ENCODE measurements at regions not wholly inside any gene's neighbourhood (a gene's known extent, or its start where the extent isn't known, plus 50 kb on each side); places are given as distances from the start of the nearest gene placed in this dataset.

DNA sequence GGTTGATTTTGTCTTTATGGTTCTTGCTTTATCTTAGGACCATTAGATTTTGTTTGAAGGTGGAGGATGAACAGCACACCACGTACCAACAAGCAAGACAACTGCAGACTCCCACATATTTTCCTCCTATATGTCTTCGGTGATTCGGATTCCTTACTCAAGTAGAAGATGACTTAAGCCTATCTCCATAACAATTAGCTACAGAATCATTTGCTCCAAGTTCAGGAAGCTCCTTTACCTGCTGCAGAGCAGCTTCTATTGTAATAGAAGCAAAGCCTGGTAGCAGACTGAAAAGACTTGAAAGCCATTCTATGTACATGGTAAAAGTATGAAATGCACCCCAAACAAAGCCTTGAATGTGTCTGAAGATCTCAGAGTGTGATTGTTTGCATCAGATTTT lies 229.0 kb downstream of the SOX2 start:
- Mint-ChIP-seq H3K27ac (no peak overlapping the region), H3K27me3 (no peaks in the 10 kb centered on the region), H3K4me1 (no peaks in the 10 kb centered on the region), H3K9me3 (ENCODE audit: insufficient read depth) (no peaks in the 10 kb centered on the region), H3K4me3 (no peak overlapping the region)
- no peaks in the 10 kb centered on the region for H3K27me3 ChIP-seq (replicated peaks in 1 of 4; ENCODE audit: control extremely low read depth in 1 of 4, control insufficient read depth in 3 of 4, insufficient read depth in 4 of 4, low read length in 3 of 4)
- no peaks in the 10 kb centered on the region for H3K36me3 ChIP-seq (replicated peaks in 1 of 2; ENCODE audit: control extremely low read depth in 1 of 2, control insufficient read depth in 1 of 2, extremely low read depth in 1 of 2, insufficient read depth in 2 of 2, low read length in 1 of 2)
- TF ChIP-seq, protein P1, sequence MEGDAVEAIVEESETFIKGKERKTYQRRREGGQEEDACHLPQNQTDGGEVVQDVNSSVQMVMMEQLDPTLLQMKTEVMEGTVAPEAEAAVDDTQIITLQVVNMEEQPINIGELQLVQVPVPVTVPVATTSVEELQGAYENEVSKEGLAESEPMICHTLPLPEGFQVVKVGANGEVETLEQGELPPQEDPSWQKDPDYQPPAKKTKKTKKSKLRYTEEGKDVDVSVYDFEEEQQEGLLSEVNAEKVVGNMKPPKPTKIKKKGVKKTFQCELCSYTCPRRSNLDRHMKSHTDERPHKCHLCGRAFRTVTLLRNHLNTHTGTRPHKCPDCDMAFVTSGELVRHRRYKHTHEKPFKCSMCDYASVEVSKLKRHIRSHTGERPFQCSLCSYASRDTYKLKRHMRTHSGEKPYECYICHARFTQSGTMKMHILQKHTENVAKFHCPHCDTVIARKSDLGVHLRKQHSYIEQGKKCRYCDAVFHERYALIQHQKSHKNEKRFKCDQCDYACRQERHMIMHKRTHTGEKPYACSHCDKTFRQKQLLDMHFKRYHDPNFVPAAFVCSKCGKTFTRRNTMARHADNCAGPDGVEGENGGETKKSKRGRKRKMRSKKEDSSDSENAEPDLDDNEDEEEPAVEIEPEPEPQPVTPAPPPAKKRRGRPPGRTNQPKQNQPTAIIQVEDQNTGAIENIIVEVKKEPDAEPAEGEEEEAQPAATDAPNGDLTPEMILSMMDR (IDR thresholded peaks at IDR 0.05) = no peak
- no peak for TF ChIP-seq EZH2 (IDR thresholded peaks at IDR 0.05; ENCODE audit: borderline replicate concordance, insufficient read depth, low read depth, low read length, poor library complexity, severe bottlenecking)
- no peak overlapping the region for H2AFZ ChIP-seq (ENCODE audit: insufficient read depth, low read depth, low read length, poor library complexity, severe bottlenecking)
- intact Hi-C loops (cut with micrococcal nuclease) = no loop called here
- POLR2A ChIA-PET = no interaction called here
- H3K27ac ChIP-seq (ENCODE audit: low read length in 2 of 2) = no peak overlapping the region
- WGBS (ENCODE audit: insufficient coverage) = no CpG with 5 or more reads among the region's 3 CpGs
- no peak overlapping the region for H3K4me3 ChIP-seq (ENCODE audit: control extremely low read depth in 1 of 5, extremely low read depth in 1 of 5, insufficient read depth in 1 of 5, low read depth in 2 of 5, low read length in 4 of 5)
- no peak overlapping the region for H3K9ac ChIP-seq (ENCODE audit: low read length)
- CTCF ChIA-PET = no interaction called here
- no peaks in the 10 kb centered on the region for H4K20me1 ChIP-seq (ENCODE audit: control insufficient read depth, insufficient read depth, low read length, poor library complexity, severe bottlenecking)
- no peaks in the 10 kb centered on the region for H3K4me1 ChIP-seq (ENCODE audit: control insufficient read depth in 2 of 2, insufficient read depth in 2 of 2, low read length in 2 of 2)
- ATAC-seq (ENCODE audit: low read depth) (no peak), DNase-seq (no peak)
- H3K79me2 ChIP-seq (ENCODE audit: control insufficient read depth, insufficient read depth, low read length) = no peaks in the 10 kb centered on the region
- H3K4me2 ChIP-seq (replicated peaks; ENCODE audit: low read depth, low read length, poor library complexity, severe bottlenecking) = no peak overlapping the region
- no peaks in the 10 kb centered on the region for H3K9me3 ChIP-seq (ENCODE audit: control extremely low read depth in 1 of 3, control insufficient read depth in 2 of 3, insufficient read depth in 1 of 3, low read length in 2 of 3)

DNA sequence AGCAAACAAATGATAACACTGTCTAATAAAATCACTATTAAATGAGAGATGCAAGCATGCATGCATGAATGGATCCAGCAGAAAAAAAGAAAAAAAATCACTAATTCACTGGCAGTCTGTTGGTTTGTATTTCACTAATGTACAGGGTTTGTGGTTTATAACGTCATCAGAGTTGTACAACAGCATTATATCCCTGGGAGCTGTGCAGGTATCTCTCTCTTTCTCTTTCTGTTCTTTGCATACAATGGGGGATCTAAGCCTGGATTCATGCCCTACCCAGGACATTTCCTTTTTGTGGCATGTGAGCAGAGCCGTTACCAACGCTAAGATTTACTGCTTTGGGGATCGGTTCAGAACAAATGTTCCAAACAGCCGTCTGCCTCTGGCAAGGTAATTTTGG lies 229.5 kb downstream of the SOX2 start:
- intact Hi-C loops (cut with micrococcal nuclease) = no loop called here
- no peaks in the 10 kb centered on the region for H3K9me3 Mint-ChIP-seq (ENCODE audit: insufficient read depth)
- H3K36me3 ChIP-seq (replicated peaks in 1 of 2; ENCODE audit: control extremely low read depth in 1 of 2, control insufficient read depth in 1 of 2, extremely low read depth in 1 of 2, insufficient read depth in 2 of 2, low read length in 1 of 2) = no peaks in the 10 kb centered on the region
- ChIA-PET POLR2A (no interaction called here), CTCF (interaction anchor here (0.6 kb wide), 1 partner anchor 9 kb away, joined by 4 read pairs; no protein-coding TSS in a partner anchor)
- H3K27me3 Mint-ChIP-seq = no peaks in the 10 kb centered on the region
- H3K4me2 ChIP-seq (replicated peaks; ENCODE audit: low read depth, low read length, poor library complexity, severe bottlenecking) = no peak overlapping the region
- H2AFZ ChIP-seq (ENCODE audit: insufficient read depth, low read depth, low read length, poor library complexity, severe bottlenecking) = no peak overlapping the region
- no peaks in the 10 kb centered on the region for H4K20me1 ChIP-seq (ENCODE audit: control insufficient read depth, insufficient read depth, low read length, poor library complexity, severe bottlenecking)
- no peak overlapping the region for H3K27ac ChIP-seq (ENCODE audit: low read length in 2 of 2)
- no peak overlapping the region for H3K4me3 Mint-ChIP-seq
- DNase-seq (no peak), ATAC-seq (ENCODE audit: low read depth) (no peak)
- H3K79me2 ChIP-seq (ENCODE audit: control insufficient read depth, insufficient read depth, low read length) = no peaks in the 10 kb centered on the region
- no peak overlapping the region for H3K27ac Mint-ChIP-seq
- H3K27me3 ChIP-seq (replicated peaks in 1 of 4; ENCODE audit: control extremely low read depth in 1 of 4, control insufficient read depth in 3 of 4, insufficient read depth in 4 of 4, low read length in 3 of 4) = no peaks in the 10 kb centered on the region
- no peak overlapping the region for H3K4me3 ChIP-seq (ENCODE audit: control extremely low read depth in 1 of 5, extremely low read depth in 1 of 5, insufficient read depth in 1 of 5, low read depth in 2 of 5, low read length in 4 of 5)
- no peaks in the 10 kb centered on the region for H3K4me1 Mint-ChIP-seq
- no peaks in the 10 kb centered on the region for H3K9me3 ChIP-seq (ENCODE audit: control extremely low read depth in 1 of 3, control insufficient read depth in 2 of 3, insufficient read depth in 1 of 3, low read length in 2 of 3)
- 0% methylated on average over 3 of the region's 5 CpGs for WGBS (ENCODE audit: insufficient coverage)
- no peak for TF ChIP-seq EZH2 (IDR thresholded peaks at IDR 0.05; ENCODE audit: borderline replicate concordance, insufficient read depth, low read depth, low read length, poor library complexity, severe bottlenecking)
- TF ChIP-seq, protein P1 (IDR thresholded peaks at IDR 0.05) = no peak
- H3K9ac ChIP-seq (ENCODE audit: low read length) = no peak overlapping the region
- no peaks in the 10 kb centered on the region for H3K4me1 ChIP-seq (ENCODE audit: control insufficient read depth in 2 of 2, insufficient read depth in 2 of 2, low read length in 2 of 2)
